ENCODE measurements at regions not wholly inside any gene's neighbourhood (a gene's known extent, or its start where the extent isn't known, plus 50 kb on each side); places are given as distances from the start of the nearest gene placed in this dataset.

GRCh38 chr7:118040562-118040961 lies 143.4 kb upstream of the LSM8 start (continued):
- peak; percentile 91 for TF ChIP-seq CUX1 (IDR thresholded peaks at IDR 0.05; ENCODE audit: insufficient replicate concordance, low read depth, low read length)
- TF ChIP-seq NFYA (IDR thresholded peaks at IDR 0.05; ENCODE audit: borderline replicate concordance, low read depth, low read length), result no peak
- TF ChIP-seq KDM1A (IDR thresholded peaks at IDR 0.05; ENCODE audit: borderline replicate concordance), result no peak
- TF ChIP-seq RAD51 (IDR thresholded peaks at IDR 0.05), result no peak
- TF ChIP-seq, protein P1, sequence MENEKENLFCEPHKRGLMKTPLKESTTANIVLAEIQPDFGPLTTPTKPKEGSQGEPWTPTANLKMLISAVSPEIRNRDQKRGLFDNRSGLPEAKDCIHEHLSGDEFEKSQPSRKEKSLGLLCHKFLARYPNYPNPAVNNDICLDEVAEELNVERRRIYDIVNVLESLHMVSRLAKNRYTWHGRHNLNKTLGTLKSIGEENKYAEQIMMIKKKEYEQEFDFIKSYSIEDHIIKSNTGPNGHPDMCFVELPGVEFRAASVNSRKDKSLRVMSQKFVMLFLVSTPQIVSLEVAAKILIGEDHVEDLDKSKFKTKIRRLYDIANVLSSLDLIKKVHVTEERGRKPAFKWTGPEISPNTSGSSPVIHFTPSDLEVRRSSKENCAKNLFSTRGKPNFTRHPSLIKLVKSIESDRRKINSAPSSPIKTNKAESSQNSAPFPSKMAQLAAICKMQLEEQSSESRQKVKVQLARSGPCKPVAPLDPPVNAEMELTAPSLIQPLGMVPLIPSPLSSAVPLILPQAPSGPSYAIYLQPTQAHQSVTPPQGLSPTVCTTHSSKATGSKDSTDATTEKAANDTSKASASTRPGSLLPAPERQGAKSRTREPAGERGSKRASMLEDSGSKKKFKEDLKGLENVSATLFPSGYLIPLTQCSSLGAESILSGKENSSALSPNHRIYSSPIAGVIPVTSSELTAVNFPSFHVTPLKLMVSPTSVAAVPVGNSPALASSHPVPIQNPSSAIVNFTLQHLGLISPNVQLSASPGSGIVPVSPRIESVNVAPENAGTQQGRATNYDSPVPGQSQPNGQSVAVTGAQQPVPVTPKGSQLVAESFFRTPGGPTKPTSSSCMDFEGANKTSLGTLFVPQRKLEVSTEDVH (IDR thresholded peaks at IDR 0.05; ENCODE audit: low read depth, partially characterized antibody), result no peak
- TF ChIP-seq ZNF622 (IDR thresholded peaks at IDR 0.05), result no peak
- TF ChIP-seq SREBF2 (IDR thresholded peaks at IDR 0.05; ENCODE audit: low read length), result no peak
- peak; percentile 87; the same call in 1 of the 2 replicates for TF ChIP-seq BACH1 (IDR thresholded peaks at IDR 0.05; ENCODE audit: borderline replicate concordance)
- TF ChIP-seq RAD21 (IDR thresholded peaks at IDR 0.05; ENCODE audit: insufficient read depth, low read depth, low read length), result no peak
- TF ChIP-seq GATAD2B (conservative IDR thresholded peaks at IDR 0.05; ENCODE audit: low read depth), result no peak
- TF ChIP-seq SUPT20H (IDR thresholded peaks at IDR 0.05; ENCODE audit: borderline replicate concordance, control insufficient read depth, low read depth, low read length), result no peak
- no peak for TF ChIP-seq JUNB (IDR thresholded peaks at IDR 0.05)
- no peak for TF ChIP-seq ZNF207 (IDR thresholded peaks at IDR 0.05; ENCODE audit: borderline replicate concordance)
- no peak for TF ChIP-seq RBBP5 (conservative IDR thresholded peaks at IDR 0.05)
- TF ChIP-seq, protein P2, sequence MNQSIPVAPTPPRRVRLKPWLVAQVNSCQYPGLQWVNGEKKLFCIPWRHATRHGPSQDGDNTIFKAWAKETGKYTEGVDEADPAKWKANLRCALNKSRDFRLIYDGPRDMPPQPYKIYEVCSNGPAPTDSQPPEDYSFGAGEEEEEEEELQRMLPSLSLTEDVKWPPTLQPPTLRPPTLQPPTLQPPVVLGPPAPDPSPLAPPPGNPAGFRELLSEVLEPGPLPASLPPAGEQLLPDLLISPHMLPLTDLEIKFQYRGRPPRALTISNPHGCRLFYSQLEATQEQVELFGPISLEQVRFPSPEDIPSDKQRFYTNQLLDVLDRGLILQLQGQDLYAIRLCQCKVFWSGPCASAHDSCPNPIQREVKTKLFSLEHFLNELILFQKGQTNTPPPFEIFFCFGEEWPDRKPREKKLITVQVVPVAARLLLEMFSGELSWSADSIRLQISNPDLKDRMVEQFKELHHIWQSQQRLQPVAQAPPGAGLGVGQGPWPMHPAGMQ (IDR thresholded peaks at IDR 0.05; ENCODE audit: borderline replicate concordance), result no peak
- TF ChIP-seq SREBF1 (IDR thresholded peaks at IDR 0.05; ENCODE audit: low read length), result no peak
- no peak for TF ChIP-seq MXI1 (IDR thresholded peaks at IDR 0.05; ENCODE audit: low read depth, low read length)
- TF ChIP-seq, protein P3, sequence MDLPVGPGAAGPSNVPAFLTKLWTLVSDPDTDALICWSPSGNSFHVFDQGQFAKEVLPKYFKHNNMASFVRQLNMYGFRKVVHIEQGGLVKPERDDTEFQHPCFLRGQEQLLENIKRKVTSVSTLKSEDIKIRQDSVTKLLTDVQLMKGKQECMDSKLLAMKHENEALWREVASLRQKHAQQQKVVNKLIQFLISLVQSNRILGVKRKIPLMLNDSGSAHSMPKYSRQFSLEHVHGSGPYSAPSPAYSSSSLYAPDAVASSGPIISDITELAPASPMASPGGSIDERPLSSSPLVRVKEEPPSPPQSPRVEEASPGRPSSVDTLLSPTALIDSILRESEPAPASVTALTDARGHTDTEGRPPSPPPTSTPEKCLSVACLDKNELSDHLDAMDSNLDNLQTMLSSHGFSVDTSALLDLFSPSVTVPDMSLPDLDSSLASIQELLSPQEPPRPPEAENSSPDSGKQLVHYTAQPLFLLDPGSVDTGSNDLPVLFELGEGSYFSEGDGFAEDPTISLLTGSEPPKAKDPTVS (IDR thresholded peaks at IDR 0.05; ENCODE audit: low read depth, low read length), result no peak
- TF ChIP-seq FOS (IDR thresholded peaks at IDR 0.05; ENCODE audit: borderline replicate concordance, extremely low read depth, insufficient read length), result no peak
- TF ChIP-seq MYC (IDR thresholded peaks at IDR 0.05; ENCODE audit: insufficient read depth, insufficient read length, insufficient replicate concordance, low read length, severe bottlenecking), result no peak
- TF ChIP-seq POU2F2 (IDR thresholded peaks at IDR 0.05; ENCODE audit: borderline replicate concordance, low read depth, low read length), result peak; percentile 24; the same call in 1 of the 3 replicates
